RKO (cell line): ENCODE measurements at regions not wholly inside any gene's neighbourhood (a gene's known extent, or its start where the extent isn't known, plus 50 kb on each side); places are given as distances from the start of the nearest gene placed in this dataset.

Experiments used
- DNase-seq: peaks from one replicate; pipeline ENCODE4 v3.0.0-alpha.2; 2016; ENCODE audit warnings: low spot score

DNA sequence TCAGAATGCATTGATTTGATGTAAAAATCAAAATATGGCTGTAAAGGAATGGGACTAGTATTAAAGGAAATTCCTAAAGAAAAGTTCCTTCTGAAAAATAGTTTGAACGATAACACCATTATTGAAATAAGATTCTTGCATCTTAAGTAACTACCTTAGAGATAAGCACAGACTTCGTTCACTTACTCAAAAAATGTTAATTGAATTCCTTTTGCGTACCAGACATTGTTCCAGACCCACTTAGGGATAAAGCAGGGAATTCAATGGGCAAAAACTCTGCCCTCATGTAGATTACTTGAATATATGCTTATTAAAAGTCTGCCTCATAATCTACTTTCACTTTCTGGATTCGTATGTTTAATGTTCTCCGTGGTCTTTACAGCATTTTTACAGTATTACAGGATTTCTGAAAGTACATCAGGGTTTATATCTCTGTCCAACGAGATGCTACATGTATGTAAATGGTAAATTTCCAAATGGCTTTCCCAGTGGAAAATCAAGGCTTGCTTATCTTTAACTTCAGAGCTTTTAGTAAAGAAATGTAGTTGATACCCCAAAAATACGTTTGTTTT is 213.7 kb downstream of the GXYLT1 start:
- DNase-seq = no peak

GRCh38 chr12:41924111-41924510 is 220.6 kb downstream of the GXYLT1 start:
- no peak for DNase-seq

GRCh38 chr12:41923351-41923750 is 221.3 kb downstream of the GXYLT1 start:
- no peak for DNase-seq

GRCh38 chr12:41920355-41920754 is 224.3 kb downstream of the GXYLT1 start:
- no peak for DNase-seq

- no peak for DNase-seq
These were observed 225.0 kb downstream of the GXYLT1 start for GRCh38 chr12:41919526-41920261.

DNA sequence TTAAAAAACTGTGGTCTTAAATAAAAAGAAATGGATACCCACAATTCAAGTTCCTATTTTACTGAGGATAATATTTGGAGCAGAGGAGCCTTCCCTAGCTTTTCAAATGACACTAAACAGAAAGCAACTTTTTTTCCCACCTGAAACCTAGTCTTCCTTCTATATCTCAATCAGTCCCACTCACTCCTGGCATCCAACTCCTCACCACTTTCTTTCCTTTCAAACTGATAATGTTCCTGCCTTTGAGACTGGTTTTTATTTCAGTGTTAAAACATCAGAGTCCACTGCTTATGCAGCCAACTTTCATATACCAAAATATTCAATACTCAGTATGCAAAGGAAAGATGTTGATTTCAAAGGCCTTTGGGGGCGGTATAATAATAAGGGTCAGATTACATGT is 225.6 kb downstream of the GXYLT1 start:
- no peak for DNase-seq

GRCh38 chr12:41917938-41918341 is 226.7 kb downstream of the GXYLT1 start:
- DNase-seq = no peak

DNA sequence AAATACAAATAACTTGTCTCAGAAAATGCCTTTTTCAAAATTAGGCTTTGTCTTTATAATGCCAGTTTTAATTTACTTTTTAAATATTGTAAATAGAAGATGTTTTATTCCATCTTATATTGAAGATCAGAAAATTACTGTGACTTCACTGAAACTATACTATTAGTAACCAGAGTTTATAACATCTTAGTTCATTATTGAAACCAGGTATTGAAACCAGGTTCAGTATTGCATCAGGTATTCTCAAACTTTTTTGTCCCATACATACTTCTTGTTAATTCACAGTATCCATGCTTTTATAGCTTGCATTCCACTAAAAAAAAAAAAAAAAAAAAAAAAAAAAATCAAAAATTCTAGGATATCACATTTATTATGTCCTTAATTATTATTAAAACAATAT is 227.5 kb downstream of the GXYLT1 start:
- DNase-seq = no peak

DNA sequence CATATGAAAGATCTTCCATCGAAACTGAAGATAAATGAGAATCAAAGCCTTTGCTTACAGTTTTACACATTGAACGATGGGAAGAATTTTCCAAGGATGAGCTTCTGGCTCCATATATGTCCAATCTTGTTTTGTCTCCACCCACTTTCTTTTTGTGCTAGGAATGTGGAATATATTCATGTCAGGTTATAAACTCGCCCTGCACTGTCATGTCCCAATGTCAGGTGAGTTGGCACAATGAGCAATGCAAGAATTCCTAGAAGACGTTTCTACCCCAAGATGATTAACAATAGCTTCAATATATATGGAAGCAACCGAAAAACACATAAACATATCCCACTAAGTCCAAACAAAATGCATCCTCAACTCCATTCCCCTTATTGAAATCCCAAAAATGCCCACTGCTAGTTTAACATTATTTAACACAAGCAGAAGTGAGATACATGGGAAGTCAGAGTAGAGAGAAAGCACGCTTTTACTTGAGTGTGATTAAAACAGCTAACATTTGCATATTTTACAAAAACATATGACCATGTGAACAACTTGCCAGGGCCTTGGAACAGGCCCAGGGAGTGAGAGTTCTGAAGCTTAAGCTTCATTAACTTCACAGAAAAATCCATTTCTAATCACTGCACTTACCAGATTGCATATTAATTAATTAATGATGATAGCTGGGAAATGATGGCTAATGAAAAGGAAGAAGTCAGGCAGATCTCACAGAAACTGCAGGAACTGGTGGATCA is 233.9 kb downstream of the GXYLT1 start:
- no peak for DNase-seq

DNA sequence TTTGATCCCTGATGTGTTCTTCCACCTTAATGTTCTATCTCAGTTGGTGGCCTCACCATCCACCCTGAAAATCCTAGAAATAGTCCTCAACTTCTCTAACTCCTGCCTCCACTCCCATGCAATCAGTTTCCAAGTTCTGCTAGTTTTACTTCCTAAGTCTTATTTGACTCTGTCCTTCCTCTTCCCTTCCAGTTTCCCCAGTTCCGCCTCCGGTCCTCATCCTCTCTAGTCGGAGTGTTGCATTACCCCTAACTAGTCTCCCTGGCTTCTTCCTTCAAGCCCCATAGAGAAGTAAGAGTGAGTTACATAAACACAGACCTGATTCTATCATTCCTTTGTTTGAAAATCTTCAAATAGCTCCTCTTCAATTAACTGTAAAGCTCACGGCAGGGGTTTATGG is 236.5 kb downstream of the GXYLT1 start:
- no peak for DNase-seq

DNA sequence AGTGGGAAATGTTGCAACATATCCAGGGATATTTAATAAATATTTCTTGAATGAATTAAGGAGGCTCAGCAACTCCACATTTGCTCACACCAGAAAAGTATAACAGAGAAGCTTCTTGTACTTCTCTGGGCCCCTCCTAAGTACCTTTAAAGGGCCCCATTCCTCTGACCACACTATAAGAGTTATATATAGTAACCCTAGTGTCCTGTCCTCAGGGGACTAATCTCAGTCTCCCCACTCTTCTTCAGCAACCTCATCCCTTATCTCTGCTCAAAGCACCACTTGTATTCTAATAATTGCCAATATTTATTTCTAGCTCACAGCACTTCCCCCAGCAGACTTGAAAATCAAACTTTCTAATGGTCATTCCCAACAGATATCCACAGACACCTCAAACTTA is 237.1 kb downstream of the GXYLT1 start:
- DNase-seq = no peak

DNA sequence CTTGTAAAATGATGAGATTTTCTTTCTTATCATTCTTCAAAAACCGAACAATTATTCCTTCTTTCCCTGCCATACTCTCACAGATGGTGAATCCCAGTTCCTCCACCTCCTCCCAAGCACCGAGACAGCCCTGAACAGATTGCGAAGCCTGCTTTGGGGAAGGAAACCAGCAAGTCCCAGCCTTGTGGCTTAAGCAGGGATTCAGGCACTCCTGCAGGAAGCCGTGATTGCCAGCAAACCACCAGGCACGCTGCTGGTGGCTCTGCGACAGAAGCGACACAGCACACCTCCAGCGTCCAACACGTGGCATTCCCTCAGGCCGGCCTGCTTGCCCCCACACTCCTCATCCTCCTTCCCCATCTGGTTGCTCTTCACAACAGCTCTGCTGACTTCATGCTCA is 237.7 kb downstream of the GXYLT1 start:
- DNase-seq = no peak

DNA sequence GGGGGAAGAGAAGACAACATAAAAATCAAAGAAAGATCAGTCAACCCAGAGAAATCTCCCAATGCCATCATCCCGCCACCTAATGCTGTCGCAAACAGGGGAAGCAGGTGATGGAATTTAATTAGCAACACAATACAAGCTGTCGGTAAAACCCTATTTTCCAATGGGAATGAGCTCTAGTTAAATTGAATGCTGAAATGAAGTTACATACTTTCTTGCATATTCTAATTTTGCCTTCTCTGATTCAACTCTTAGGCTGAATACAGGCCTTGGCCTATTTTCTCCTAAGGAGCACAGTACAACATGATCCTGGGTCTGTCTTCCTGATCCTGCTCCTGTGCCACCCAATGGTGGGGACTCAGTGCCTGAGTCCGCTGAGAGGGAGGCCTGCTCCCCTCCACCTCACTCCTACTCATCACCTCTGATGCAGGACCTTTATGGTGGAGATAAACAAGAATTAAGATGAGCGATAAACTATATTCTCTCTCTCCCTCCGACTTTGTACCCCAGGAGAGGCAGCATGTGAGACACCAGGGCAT is 238.8 kb downstream of the GXYLT1 start:
- no peak for DNase-seq

DNA sequence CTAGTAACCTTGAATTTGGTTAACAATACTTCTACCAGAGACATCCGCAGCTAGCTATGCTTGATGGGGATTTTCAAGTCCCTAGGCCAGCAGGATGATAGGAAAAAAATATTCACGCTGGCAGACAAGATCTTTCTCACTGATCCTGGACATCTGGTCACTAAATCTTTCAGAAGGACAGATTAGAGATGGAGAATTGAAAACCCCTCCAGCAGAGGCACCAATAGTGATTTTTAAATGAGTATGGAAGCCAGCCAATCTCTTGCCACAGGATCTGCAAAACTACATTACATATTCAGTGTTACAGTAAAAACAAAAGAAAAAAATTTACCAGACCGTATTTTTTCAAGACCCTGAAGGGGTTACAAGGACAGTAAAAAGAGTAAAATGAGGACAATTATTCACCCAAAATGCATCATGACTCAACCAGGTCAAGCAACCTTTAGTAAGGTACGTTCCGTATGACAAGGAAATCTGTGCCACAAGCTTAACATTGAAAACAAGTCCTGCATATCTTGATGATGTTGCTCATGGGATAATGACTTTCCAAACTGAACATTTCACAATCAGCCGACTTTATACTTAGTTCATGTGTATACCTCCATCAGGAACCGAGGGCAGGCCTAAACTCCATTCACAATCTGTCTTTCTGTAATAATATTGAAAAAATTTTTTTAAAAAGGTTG is 239.5 kb downstream of the GXYLT1 start:
- DNase-seq = no peak

GRCh38 chr12:41904041-41904440 is 240.6 kb downstream of the GXYLT1 start:
- DNase-seq = no peak

DNA sequence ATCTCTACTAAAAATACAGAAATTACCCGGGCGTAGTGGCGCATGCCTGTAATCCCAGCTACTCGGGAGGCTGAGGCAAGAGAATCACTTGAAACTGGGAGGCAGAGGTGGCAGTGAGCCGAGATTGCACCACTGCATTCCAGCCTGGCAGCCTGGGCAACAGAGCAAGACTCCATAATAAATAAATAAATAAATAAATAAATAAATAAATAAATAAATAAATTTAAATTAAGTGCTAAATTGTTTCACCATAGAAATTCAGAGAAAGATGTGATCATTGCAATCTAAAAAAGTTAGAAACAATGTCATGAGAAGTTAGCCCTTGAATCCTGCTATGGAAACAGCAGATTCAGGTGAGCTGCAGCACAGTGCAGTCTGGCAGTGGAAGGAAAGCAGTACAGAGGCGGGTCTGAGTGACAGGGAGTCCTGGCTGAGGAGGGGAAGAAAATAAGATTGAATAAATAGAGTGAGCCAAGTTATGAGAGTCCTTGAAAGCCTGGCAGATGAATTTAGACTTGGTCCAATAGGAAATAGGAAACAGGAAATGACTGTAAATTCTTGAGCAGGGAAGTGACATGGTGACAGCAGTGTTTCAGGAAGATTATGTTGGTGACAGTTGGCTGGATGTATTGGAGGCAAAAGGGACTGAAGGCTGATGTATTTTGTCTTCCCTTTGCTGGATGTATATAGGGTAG is 241.5 kb downstream of the GXYLT1 start:
- DNase-seq = no peak

- no peak for DNase-seq
These were observed 245.1 kb downstream of the GXYLT1 start for GRCh38 chr12:41899577-41899976.

GRCh38 chr12:41897593-41897992 is 247.1 kb downstream of the GXYLT1 start:
- DNase-seq = no peak

DNA sequence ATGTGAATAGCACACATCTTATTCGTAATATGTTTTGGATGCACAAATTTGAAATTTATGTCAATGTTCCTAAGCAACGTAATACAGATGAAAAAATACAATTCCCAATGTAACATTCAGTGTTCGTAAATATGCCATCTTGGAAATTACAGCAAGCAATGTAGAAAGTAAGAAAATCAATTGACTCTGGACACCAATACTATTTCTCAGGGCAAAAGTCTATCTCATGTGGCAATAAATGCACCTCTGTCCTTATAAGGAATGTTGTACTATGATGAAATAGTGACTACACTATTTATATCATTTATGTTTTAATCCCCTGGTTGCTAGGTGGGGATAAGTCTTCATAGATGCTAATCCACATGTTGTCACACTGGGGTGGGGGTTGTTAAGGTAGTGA is 251.2 kb downstream of the GXYLT1 start:
- DNase-seq = no peak

GRCh38 chr12:41892302-41892701 is 252.4 kb downstream of the GXYLT1 start:
- no peak for DNase-seq

DNA sequence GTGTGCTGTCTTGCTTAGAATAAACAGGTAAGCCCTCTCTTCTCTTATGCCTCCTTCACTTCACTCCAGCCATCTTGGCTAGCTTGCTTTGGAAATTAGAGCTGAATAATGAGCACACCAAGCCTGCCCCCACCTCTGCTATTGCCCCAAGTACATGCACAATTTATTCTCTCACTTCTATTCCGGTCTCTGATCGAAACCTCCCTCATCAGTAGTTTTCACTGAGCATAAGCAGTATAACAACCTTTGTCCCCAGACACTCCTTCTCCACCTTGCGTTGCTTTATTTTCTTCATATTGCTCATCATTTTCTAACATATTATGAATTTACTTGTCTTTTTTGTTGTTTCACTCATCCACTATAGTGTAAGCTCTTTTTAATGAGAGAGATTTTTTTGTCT is 253.4 kb downstream of the GXYLT1 start:
- DNase-seq = no peak

GRCh38 chr12:41888285-41888684 is 256.4 kb downstream of the GXYLT1 start:
- no peak for DNase-seq
